CD1c-positive myeloid dendritic cell (primary cell): ENCODE measurements at regions not wholly inside any gene's neighbourhood (a gene's known extent, or its start where the extent isn't known, plus 50 kb on each side); places are given as distances from the start of the nearest gene placed in this dataset.

ENCODE experiments used
- DNase-seq: peaks from one replicate; pipeline ENCODE4 v3.0.0-alpha.2; 2016; ENCODE audit errors: extremely low spot score

- DNase-seq, result no peak
These were observed 1089.2 kb upstream of the PCDH9 start for GRCh38 chr13:68319384-68319783.

GRCh38 chr13:68304286-68304893 is 1074.3 kb upstream of the PCDH9 start:
- no peak for DNase-seq

- no peak for DNase-seq
These were observed 1063.5 kb upstream of the PCDH9 start for GRCh38 chr13:68293631-68294030.

- DNase-seq, result no peak
These were observed 1062.5 kb upstream of the PCDH9 start for GRCh38 chr13:68292601-68293000.

GRCh38 chr13:68291595-68291994 is 1061.5 kb upstream of the PCDH9 start:
- DNase-seq, result no peak

- no peak for DNase-seq
These were observed 1045.6 kb upstream of the PCDH9 start for GRCh38 chr13:68275758-68276157.

GRCh38 chr13:68272652-68273051 is 1042.5 kb upstream of the PCDH9 start:
- DNase-seq, result no peak

GRCh38 chr13:68264692-68265091 is 1034.6 kb upstream of the PCDH9 start:
- DNase-seq, result no peak

GRCh38 chr13:68261105-68261504 is 1031.0 kb upstream of the PCDH9 start:
- DNase-seq, result no peak

- DNase-seq, result no peak
These were observed 1027.1 kb upstream of the PCDH9 start for GRCh38 chr13:68257111-68257842.

GRCh38 chr13:68254151-68254550 is 1024.0 kb upstream of the PCDH9 start:
- no peak for DNase-seq

- DNase-seq, result no peak
These were observed 1004.1 kb upstream of the PCDH9 start for GRCh38 chr13:68234274-68234673.

- DNase-seq, result no peak
These were observed 1002.4 kb upstream of the PCDH9 start for GRCh38 chr13:68232351-68233130.

GRCh38 chr13:68214691-68215415 is 984.7 kb upstream of the PCDH9 start:
- no peak for DNase-seq

- DNase-seq, result no peak
These were observed 969.1 kb upstream of the PCDH9 start for GRCh38 chr13:68199271-68199670.

GRCh38 chr13:68190818-68191217 is 960.7 kb upstream of the PCDH9 start:
- DNase-seq, result no peak

GRCh38 chr13:68185444-68186141 is 955.5 kb upstream of the PCDH9 start:
- DNase-seq, result no peak

GRCh38 chr13:68176475-68176874 is 946.3 kb upstream of the PCDH9 start:
- no peak for DNase-seq

GRCh38 chr13:68174893-68175292 is 944.8 kb upstream of the PCDH9 start:
- no peak for DNase-seq

GRCh38 chr13:68173111-68173510 is 943.0 kb upstream of the PCDH9 start:
- DNase-seq, result no peak

- DNase-seq, result no peak
These were observed 940.8 kb upstream of the PCDH9 start for GRCh38 chr13:68170961-68171360.

GRCh38 chr13:68168448-68168847 is 938.3 kb upstream of the PCDH9 start:
- DNase-seq, result no peak
